Prostate gland (tissue), 2 donors: ENCODE measurements at regions not wholly inside any gene's neighbourhood (a gene's known extent, or its start where the extent isn't known, plus 50 kb on each side); places are given as distances from the start of the nearest gene placed in this dataset.

Experiments used
- DNase-seq: peaks from one replicate; pipeline ENCODE4 v3.0.0-alpha.2; 2019; ENCODE audit warnings: low spot score
- H3K27ac ChIP-seq, 2 donors: fragments of 200-600 bp; sonication (generic); 2 replicates each; pipeline ENCODE4 v1.5.1; 2017 to 2019
- H3K27me3 ChIP-seq: fragments of 200-600 bp; sonication (generic); replicated peaks from 2 replicates; pipeline ENCODE4 v1.5.1; 2019; ENCODE audit not compliant: insufficient read depth
- H3K36me3 ChIP-seq, 2 donors: fragments of 200-600 bp; sonication (generic); 1 replicate in 1 of 2; 2 replicates in 1 of 2; pipeline versions ENCODE4 v1.5.1 to v1.8.1; 2017 to 2019
- H3K4me1 ChIP-seq: fragments of 200-600 bp; sonication (generic); replicated peaks from 2 replicates; pipeline ENCODE4 v1.5.1; 2019
- H3K4me3 ChIP-seq, 2 donors: fragments of 200-600 bp; sonication (generic); 2 replicates each; pipeline ENCODE4 v1.5.1; 2017 to 2019
- H3K9me3 ChIP-seq: fragments of 200-600 bp; sonication (generic); 2 replicates; pipeline ENCODE4 v1.5.1; 2017
- CTCF ChIP-seq, 4 experiments: fragments of 200-600 bp in 2 of 4; fragments of 450-650 bp in 2 of 4; sonication (generic) in 2 of 4; IDR thresholded peaks; 1 replicate in 3 of 4; 2 replicates in 1 of 4; pipeline ENCODE4 v1.5.1; 2016 to 2019; ENCODE audit warnings: antibody characterized with exemption in 4 of 4, mild to moderate bottlenecking in 2 of 4, moderate library complexity in 2 of 4
- POLR2A ChIP-seq: fragments of 450-650 bp; IDR thresholded peaks from one replicate; pipeline ENCODE4 v1.6.1; 2016; ENCODE audit warnings: antibody characterized with exemption, mild to moderate bottlenecking
- POLR2AphosphoS5 ChIP-seq: sonication (generic); formaldehyde crosslinking; IDR thresholded peaks from one replicate; pipeline ENCODE4 v1.6.1; 2017; ENCODE audit warnings: antibody characterized with exemption
- WGBS: methylation state at CpG from one replicate; pipeline ENCODE4 v1.1.5; 2018; 5-methylcytosine and 5-hydroxymethylcytosine counted together
- intact Hi-C: fragments of 100-400 bp; cut with DNase I; formaldehyde crosslinking; loops from one replicate; pipeline ENCODE4 v1.14.2; 2022

- no peak overlapping the region for H3K27ac ChIP-seq
- TF ChIP-seq POLR2AphosphoS5 = no peak
- no peak for TF ChIP-seq POLR2A
- TF ChIP-seq CTCF (IDR thresholded peaks at IDR 0.05) = no peak
- DNase-seq = no peak
- H3K27me3 ChIP-seq = no peaks in the 10 kb centered on the region
- WGBS = 88% methylated on average over 5 of the region's 5 CpGs
- intact Hi-C loops = no loop called here
- no peaks in the 10 kb centered on the region for H3K4me1 ChIP-seq
- no peak overlapping the region for H3K4me3 ChIP-seq
- H3K36me3 ChIP-seq = no peaks in the 10 kb centered on the region
- no peaks in the 10 kb centered on the region for H3K9me3 ChIP-seq
These were observed 640.7 kb upstream of the PTBP2 start for GRCh38 chr1:96080925-96081324.

GRCh38 chr1:96087719-96088118 is 633.9 kb upstream of the PTBP2 start:
- intact Hi-C loops = no loop called here
- no peaks in the 10 kb centered on the region for H3K27me3 ChIP-seq
- H3K4me1 ChIP-seq = no peaks in the 10 kb centered on the region
- no peaks in the 10 kb centered on the region for H3K9me3 ChIP-seq
- no peak overlapping the region for H3K4me3 ChIP-seq
- no peak for DNase-seq
- TF ChIP-seq CTCF (IDR thresholded peaks at IDR 0.05) (no peak), POLR2AphosphoS5 (no peak), POLR2A (no peak)
- WGBS = 78% methylated on average over 1 of the region's 1 CpG
- H3K27ac ChIP-seq = no peak overlapping the region
- H3K36me3 ChIP-seq = no peaks in the 10 kb centered on the region

GRCh38 chr1:96090134-96090533 is 631.5 kb upstream of the PTBP2 start:
- TF ChIP-seq POLR2AphosphoS5 (no peak), POLR2A (no peak), CTCF (IDR thresholded peaks at IDR 0.05) (no peak)
- DNase-seq = no peak
- H3K36me3 ChIP-seq = no peaks in the 10 kb centered on the region
- no peak overlapping the region for H3K27ac ChIP-seq
- no peak overlapping the region for H3K4me3 ChIP-seq
- 68% methylated on average over 4 of the region's 4 CpGs for WGBS
- no peaks in the 10 kb centered on the region for H3K9me3 ChIP-seq
- no peaks in the 10 kb centered on the region for H3K4me1 ChIP-seq
- intact Hi-C loops = no loop called here
- H3K27me3 ChIP-seq = no peaks in the 10 kb centered on the region

GRCh38 chr1:96095849-96096612 is 625.6 kb upstream of the PTBP2 start:
- 78% methylated on average over 2 of the region's 2 CpGs for WGBS
- intact Hi-C loops = no loop called here
- TF ChIP-seq POLR2AphosphoS5 = no peak

DNA sequence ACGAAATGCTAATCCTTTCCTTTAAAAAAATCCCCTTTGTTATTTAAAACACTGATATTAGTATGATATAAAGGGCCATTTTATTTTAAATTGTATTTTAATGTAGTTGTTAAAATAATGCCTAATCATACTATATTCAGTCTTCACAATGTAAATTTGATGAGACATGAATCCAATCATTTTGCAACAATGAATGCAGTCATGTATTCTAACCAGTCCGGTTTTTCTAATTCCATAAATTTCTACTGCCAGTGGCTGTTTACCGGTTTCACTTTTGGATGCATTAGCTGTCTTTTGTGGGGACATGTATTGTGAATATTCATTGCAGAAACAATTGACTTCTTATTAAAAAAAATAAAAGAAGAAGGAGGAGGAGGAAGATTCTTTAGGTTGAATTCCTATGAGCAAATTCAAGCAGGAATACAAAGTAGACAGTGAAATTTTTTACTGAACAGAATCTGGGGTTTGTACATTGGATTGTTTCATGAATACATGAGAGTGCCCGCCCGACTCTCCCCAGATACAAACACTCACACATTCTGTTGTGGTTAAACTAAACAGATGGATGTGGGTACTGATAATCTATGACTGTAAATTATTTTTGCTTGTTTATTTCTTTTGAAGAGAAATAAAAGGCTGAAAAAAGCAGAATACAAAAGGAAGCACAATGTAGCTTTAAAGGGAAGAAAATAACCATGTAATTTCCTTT is 624.8 kb upstream of the PTBP2 start:
- Histone ChIP-seq H3K4me1 (no peaks in the 10 kb centered on the region), H3K9me3 (no peaks in the 10 kb centered on the region), H3K36me3 (no peaks in the 10 kb centered on the region), H3K27ac (no peak overlapping the region), H3K27me3 (no peaks in the 10 kb centered on the region), H3K4me3 (no peak overlapping the region)
- no peak for DNase-seq
- TF ChIP-seq CTCF (IDR thresholded peaks at IDR 0.05) = no peak
- TF ChIP-seq POLR2AphosphoS5 = no peak
- no peak for TF ChIP-seq POLR2A
- 37% methylated on average over 5 of the region's 5 CpGs for WGBS
- intact Hi-C loops = no loop called here

More at GRCh38 chr1:96095849-96096612, 625.6 kb upstream of the PTBP2 start:
- Histone ChIP-seq H3K4me3 (no peak overlapping the region), H3K36me3 (no peaks in the 10 kb centered on the region), H3K4me1 (no peaks in the 10 kb centered on the region), H3K9me3 (no peaks in the 10 kb centered on the region), H3K27ac (no peak overlapping the region), H3K27me3 (no peaks in the 10 kb centered on the region)
- no peak for DNase-seq
